Peyer's patch (tissue), 4 donors: ENCODE measurements at regions not wholly inside any gene's neighbourhood (a gene's known extent, or its start where the extent isn't known, plus 50 kb on each side); places are given as distances from the start of the nearest gene placed in this dataset.

Source experiments
- DNase-seq, 3 donors: peaks; one replicate each; pipeline ENCODE4 v3.0.0-alpha.2; 2017 to 2019
- H3K27ac ChIP-seq, 4 donors: fragments of 200-600 bp; sonication (generic); one replicate each; pipeline ENCODE4 v1.5.1; 2016 to 2019
- H3K27me3 ChIP-seq, 2 donors: fragments of 200-600 bp; sonication (generic); one replicate each; pipeline ENCODE4 v1.5.1; 2019
- H3K36me3 ChIP-seq, 3 donors: fragments of 200-600 bp; sonication (generic); one replicate each; pipeline ENCODE4 v1.5.1; 2016 to 2019
- H3K4me1 ChIP-seq, 4 donors: fragments of 200-600 bp; sonication (generic); one replicate each; pipeline ENCODE4 v1.5.1; 2016 to 2019
- H3K4me3 ChIP-seq, 4 donors: fragments of 200-600 bp; sonication (generic); 1 replicate in 3 of 4; 2 replicates in 1 of 4; pipeline ENCODE4 v1.5.1; 2016 to 2019; ENCODE audit warnings: mild to moderate bottlenecking in 1 of 4
- H3K9me3 ChIP-seq, 4 donors: fragments of 200-600 bp; sonication (generic); one replicate each; pipeline ENCODE4 v1.5.1; 2016 to 2019; ENCODE audit warnings: mild to moderate bottlenecking in 1 of 4
- CTCF ChIP-seq, 6 experiments: fragments of 450-650 bp in 4 of 6; fragments of 200-600 bp in 2 of 6; sonication (generic) in 1 of 6; IDR thresholded peaks; one replicate each; pipeline ENCODE4 v1.5.1; 2017 to 2019; ENCODE audit warnings: antibody characterized with exemption in 6 of 6, mild to moderate bottlenecking in 3 of 6, moderate library complexity in 1 of 6
- POLR2A ChIP-seq, 2 donors: fragments of 450-650 bp; IDR thresholded peaks; one replicate each; pipeline ENCODE4 v1.5.1; 2017; ENCODE audit warnings: antibody characterized with exemption in 2 of 2, mild to moderate bottlenecking in 2 of 2, moderate library complexity in 2 of 2

- Histone ChIP-seq H3K9me3 (no peaks in the 10 kb centered on the region), H3K4me3 (no peak overlapping the region), H3K36me3 (no peaks in the 10 kb centered on the region), H3K4me1 (no peaks in the 10 kb centered on the region), H3K27ac (no peak overlapping the region), H3K27me3 (no peaks in the 10 kb centered on the region)
- TF ChIP-seq POLR2A (IDR thresholded peaks at IDR 0.05) (no peak), CTCF (IDR thresholded peaks at IDR 0.05) (no peak)
- DNase-seq = no peak
Measured at GRCh38 chr22:34306361-34306760, 386.1 kb upstream of the LARGE1 start.

- Histone ChIP-seq H3K4me1 (no peaks in the 10 kb centered on the region), H3K36me3 (no peaks in the 10 kb centered on the region)
- TF ChIP-seq CTCF (IDR thresholded peaks at IDR 0.05) = no peak
- no peak for TF ChIP-seq POLR2A (IDR thresholded peaks at IDR 0.05)
Measured at GRCh38 chr22:34308101-34308500, 387.8 kb upstream of the LARGE1 start.

GRCh38 chr22:34319346-34319745 lies 399.1 kb upstream of the LARGE1 start:
- DNase-seq = no peak
- Histone ChIP-seq H3K27ac (no peak overlapping the region), H3K27me3 (no peaks in the 10 kb centered on the region), H3K4me3 (no peak overlapping the region), H3K9me3 (peaks cover 0 to 5% (median 0%) of the 10 kb centered on the region in 4 donors), H3K4me1 (no peaks in the 10 kb centered on the region), H3K36me3 (no peaks in the 10 kb centered on the region)
- TF ChIP-seq POLR2A (IDR thresholded peaks at IDR 0.05) (no peak), CTCF (IDR thresholded peaks at IDR 0.05) (no peak)

More at GRCh38 chr22:34308101-34308500, 387.8 kb upstream of the LARGE1 start:
- H3K9me3 ChIP-seq = no peaks in the 10 kb centered on the region
- H3K27ac ChIP-seq = no peak overlapping the region
- no peaks in the 10 kb centered on the region for H3K27me3 ChIP-seq
- H3K4me3 ChIP-seq = no peak overlapping the region
- no peak for DNase-seq

- H3K27me3 ChIP-seq = no peaks in the 10 kb centered on the region
- no peak for DNase-seq
- TF ChIP-seq CTCF (IDR thresholded peaks at IDR 0.05) (no peak), POLR2A (IDR thresholded peaks at IDR 0.05) (no peak)
- no peaks in the 10 kb centered on the region for H3K9me3 ChIP-seq
- no peaks in the 10 kb centered on the region for H3K4me1 ChIP-seq
- no peaks in the 10 kb centered on the region for H3K36me3 ChIP-seq
- H3K27ac ChIP-seq = no peak overlapping the region
- no peak overlapping the region for H3K4me3 ChIP-seq
Measured at GRCh38 chr22:34324763-34325162, 404.5 kb upstream of the LARGE1 start.

- TF ChIP-seq POLR2A (IDR thresholded peaks at IDR 0.05) = no peak
- H3K36me3 ChIP-seq = no peaks in the 10 kb centered on the region
Measured at GRCh38 chr22:34326901-34327300, 406.6 kb upstream of the LARGE1 start.

GRCh38 chr22:34330432-34330831 lies 410.2 kb upstream of the LARGE1 start:
- Histone ChIP-seq H3K4me3 (no peak overlapping the region), H3K36me3 (no peaks in the 10 kb centered on the region), H3K27me3 (no peaks in the 10 kb centered on the region), H3K9me3 (no peaks in the 10 kb centered on the region), H3K4me1 (no peaks in the 10 kb centered on the region), H3K27ac (no peak overlapping the region)
- no peak for DNase-seq
- TF ChIP-seq CTCF (IDR thresholded peaks at IDR 0.05) = no peak
- no peak for TF ChIP-seq POLR2A (IDR thresholded peaks at IDR 0.05)

More at GRCh38 chr22:34326901-34327300, 406.6 kb upstream of the LARGE1 start:
- DNase-seq = no peak
- Histone ChIP-seq H3K27ac (no peak overlapping the region), H3K4me1 (no peaks in the 10 kb centered on the region), H3K27me3 (no peaks in the 10 kb centered on the region), H3K4me3 (no peak overlapping the region), H3K9me3 (no peaks in the 10 kb centered on the region)
